ENCODE measurements at regions not wholly inside any gene's neighbourhood (a gene's known extent, or its start where the extent isn't known, plus 50 kb on each side); places are given as distances from the start of the nearest gene placed in this dataset.

DNA sequence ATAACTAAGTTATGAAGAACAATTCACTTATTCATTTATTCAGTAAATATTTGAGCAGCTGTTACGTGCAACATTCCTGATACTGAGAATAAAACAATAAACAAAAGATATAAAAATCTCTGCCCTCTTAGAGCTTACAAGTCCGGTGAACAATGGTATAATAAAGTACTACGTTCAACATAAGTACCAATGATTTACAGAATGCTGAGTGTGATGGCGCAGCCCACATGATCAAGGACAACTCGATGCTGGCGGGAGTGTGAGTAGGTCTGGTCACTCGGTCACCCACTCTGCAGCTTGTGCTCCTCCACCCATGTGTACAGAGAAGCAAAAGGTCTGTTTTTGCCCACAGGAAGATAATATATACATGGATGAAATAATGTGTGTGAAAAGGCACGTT lies 254.3 kb downstream of the BCL11A start (continued):
- TF ChIP-seq SP2 (IDR thresholded peaks at IDR 0.05; ENCODE audit: low read length) (no peak), RFX5 (IDR thresholded peaks at IDR 0.05; ENCODE audit: borderline replicate concordance, low read depth, low read length) (no peak), NRF1 (IDR thresholded peaks at IDR 0.05; ENCODE audit: low read depth, low read length) (no peak), SP4 (IDR thresholded peaks at IDR 0.05; ENCODE audit: low read length) (no peak), HDAC6 (IDR thresholded peaks at IDR 0.05; ENCODE audit: low read depth, low read length) (no peak), ASH2L (IDR thresholded peaks at IDR 0.05; ENCODE audit: low read length) (no peak)
